ENCODE measurements at regions not wholly inside any gene's neighbourhood (a gene's known extent, or its start where the extent isn't known, plus 50 kb on each side); places are given as distances from the start of the nearest gene placed in this dataset.

GRCh38 chr16:7044331-7044730, 288.3 kb upstream of the RBFOX1 start:
- no peak for DNase-seq
- no peaks in the 10 kb centered on the region for H3K27me3 ChIP-seq
- H3K4me3 ChIP-seq = no peak overlapping the region
- H3K36me3 ChIP-seq = no peaks in the 10 kb centered on the region
- TF ChIP-seq POLR2A (IDR thresholded peaks at IDR 0.05) (no peak), POLR2AphosphoS5 (IDR thresholded peaks at IDR 0.05) (no peak), EP300 (IDR thresholded peaks at IDR 0.05) (no peak), CTCF (IDR thresholded peaks at IDR 0.05) (no peak)
- ATAC-seq (ENCODE audit: low FRiP score in 2 of 2) = no peak
- H3K4me1 ChIP-seq = no peaks in the 10 kb centered on the region
- no peaks in the 10 kb centered on the region for H3K9me3 ChIP-seq
- WGBS, 2 donors = 47 to 56% methylated on average over 6 of the region's 6 CpGs
- no peak overlapping the region for H3K27ac ChIP-seq

- no peak for ATAC-seq (ENCODE audit: low FRiP score in 2 of 2)
- Histone ChIP-seq H3K27me3 (no peaks in the 10 kb centered on the region), H3K9me3 (no peaks in the 10 kb centered on the region), H3K4me1 (no peaks in the 10 kb centered on the region), H3K36me3 (no peaks in the 10 kb centered on the region), H3K27ac (no peak overlapping the region), H3K4me3 (no peak overlapping the region)
- no peak for DNase-seq
- TF ChIP-seq POLR2A (IDR thresholded peaks at IDR 0.05) (no peak), POLR2AphosphoS5 (IDR thresholded peaks at IDR 0.05) (no peak), EP300 (IDR thresholded peaks at IDR 0.05) (no peak), CTCF (IDR thresholded peaks at IDR 0.05) (no peak)
- 38 to 41% methylated on average over 3 to 4 of the region's 4 CpGs for WGBS, 2 donors
Measured at GRCh38 chr16:7038475-7038874, 294.2 kb upstream of the RBFOX1 start.

GRCh38 chr16:7037495-7037894, 295.1 kb upstream of the RBFOX1 start:
- no peaks in the 10 kb centered on the region for H3K27me3 ChIP-seq
- no peaks in the 10 kb centered on the region for H3K9me3 ChIP-seq
- H3K27ac ChIP-seq = no peak overlapping the region
- no peaks in the 10 kb centered on the region for H3K4me1 ChIP-seq
- no peak for ATAC-seq (ENCODE audit: low FRiP score in 2 of 2)
- 57 to 59% methylated on average over 4 of the region's 4 CpGs for WGBS, 2 donors
- DNase-seq = no peak
- H3K4me3 ChIP-seq = no peak overlapping the region
- TF ChIP-seq POLR2A (IDR thresholded peaks at IDR 0.05) (no peak), POLR2AphosphoS5 (IDR thresholded peaks at IDR 0.05) (no peak), EP300 (IDR thresholded peaks at IDR 0.05) (no peak), CTCF (IDR thresholded peaks at IDR 0.05) (no peak)
- H3K36me3 ChIP-seq = no peaks in the 10 kb centered on the region

- WGBS, 2 donors = 63% methylated on average over 2 of the region's 2 CpGs; no CpG with 5 or more reads in 1 of the 2 donors
- no peaks in the 10 kb centered on the region for H3K27me3 ChIP-seq
- no peak for DNase-seq
- ATAC-seq (ENCODE audit: low FRiP score in 2 of 2) = no peak
- H3K36me3 ChIP-seq = no peaks in the 10 kb centered on the region
- H3K4me1 ChIP-seq = no peaks in the 10 kb centered on the region
- H3K9me3 ChIP-seq = no peaks in the 10 kb centered on the region
- no peak overlapping the region for H3K4me3 ChIP-seq
- TF ChIP-seq CTCF (IDR thresholded peaks at IDR 0.05) (no peak), EP300 (IDR thresholded peaks at IDR 0.05) (no peak), POLR2A (IDR thresholded peaks at IDR 0.05) (no peak)
- no peak overlapping the region for H3K27ac ChIP-seq
Measured at GRCh38 chr16:7031031-7031430, 301.6 kb upstream of the RBFOX1 start.

GRCh38 chr16:7027401-7027800, 305.2 kb upstream of the RBFOX1 start:
- H3K36me3 ChIP-seq = no peaks in the 10 kb centered on the region
- H3K27ac ChIP-seq = no peak overlapping the region
- TF ChIP-seq POLR2A (IDR thresholded peaks at IDR 0.05) (no peak), POLR2AphosphoS5 (IDR thresholded peaks at IDR 0.05) (no peak), EP300 (IDR thresholded peaks at IDR 0.05) (no peak), CTCF (IDR thresholded peaks at IDR 0.05) (no peak)
- H3K4me3 ChIP-seq = no peak overlapping the region
- H3K9me3 ChIP-seq = no peaks in the 10 kb centered on the region
- ATAC-seq (ENCODE audit: low FRiP score in 2 of 2) = no peak
- H3K27me3 ChIP-seq = no peaks in the 10 kb centered on the region
- DNase-seq = no peak
- no peaks in the 10 kb centered on the region for H3K4me1 ChIP-seq
